ENCODE measurements at regions not wholly inside any gene's neighbourhood (a gene's known extent, or its start where the extent isn't known, plus 50 kb on each side); places are given as distances from the start of the nearest gene placed in this dataset.
"Not testable (repeated sequence)": the region's sequence is repeated elsewhere in the genome, so short reads cannot be mapped to it uniquely, and the experiment has no call there.

DNA sequence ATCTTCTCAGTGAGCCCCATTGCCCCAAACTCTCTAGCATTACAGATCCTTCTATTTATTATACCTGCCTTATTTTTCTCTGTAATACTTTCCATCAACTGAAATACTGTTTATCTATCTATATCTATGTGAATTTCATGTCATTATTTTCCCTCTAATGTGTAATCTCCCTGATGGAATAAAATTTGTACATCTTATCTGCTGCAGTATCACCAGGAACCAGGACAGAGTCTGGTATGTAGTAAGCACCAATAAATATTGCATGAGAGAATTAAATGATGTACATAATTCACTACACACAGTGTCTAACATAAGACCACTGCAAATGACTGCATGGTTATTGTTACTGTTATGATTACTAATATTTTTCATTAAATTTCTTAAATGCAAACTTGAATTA is 759.1 kb downstream of the PRELID2 start:
- DNase-seq = no peak

DNA sequence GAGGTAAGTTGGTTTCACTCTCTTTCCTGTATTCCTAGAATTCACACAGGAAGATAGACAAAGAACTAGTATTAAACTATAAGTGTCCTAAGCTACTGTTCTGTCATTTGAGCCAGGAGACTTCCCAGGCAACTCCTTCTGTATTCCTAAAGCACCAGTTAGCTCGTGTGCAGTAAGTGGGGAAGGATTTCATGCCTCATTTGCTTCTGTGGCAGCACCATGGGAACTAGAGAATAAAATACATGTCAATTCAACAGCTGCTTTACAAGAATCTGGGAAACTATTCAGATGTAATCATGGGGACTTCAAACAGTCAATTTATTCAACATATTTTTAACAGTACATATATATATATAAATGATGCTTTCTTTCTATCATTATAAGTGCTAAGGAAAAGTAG is 762.3 kb downstream of the PRELID2 start:
- no peak for DNase-seq

DNA sequence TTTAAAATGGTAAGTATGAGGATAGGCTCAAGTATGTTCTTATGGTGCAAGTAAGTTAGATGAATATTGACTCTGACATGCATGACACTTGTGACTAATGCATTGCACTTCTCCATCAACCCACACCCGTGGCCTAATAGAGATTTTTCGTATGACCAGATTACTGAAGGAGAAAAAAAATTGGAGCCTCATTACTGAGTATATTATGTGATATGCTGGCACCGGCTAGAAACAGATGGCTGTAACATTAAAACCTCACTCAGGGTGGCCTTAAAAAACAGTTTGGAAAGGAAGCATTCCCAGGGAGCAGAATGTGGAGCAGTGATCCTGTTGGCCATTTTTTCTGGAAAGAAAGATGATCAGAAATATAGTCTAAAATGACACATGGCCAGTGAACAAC is 766.4 kb downstream of the PRELID2 start:
- no peak for DNase-seq

DNA sequence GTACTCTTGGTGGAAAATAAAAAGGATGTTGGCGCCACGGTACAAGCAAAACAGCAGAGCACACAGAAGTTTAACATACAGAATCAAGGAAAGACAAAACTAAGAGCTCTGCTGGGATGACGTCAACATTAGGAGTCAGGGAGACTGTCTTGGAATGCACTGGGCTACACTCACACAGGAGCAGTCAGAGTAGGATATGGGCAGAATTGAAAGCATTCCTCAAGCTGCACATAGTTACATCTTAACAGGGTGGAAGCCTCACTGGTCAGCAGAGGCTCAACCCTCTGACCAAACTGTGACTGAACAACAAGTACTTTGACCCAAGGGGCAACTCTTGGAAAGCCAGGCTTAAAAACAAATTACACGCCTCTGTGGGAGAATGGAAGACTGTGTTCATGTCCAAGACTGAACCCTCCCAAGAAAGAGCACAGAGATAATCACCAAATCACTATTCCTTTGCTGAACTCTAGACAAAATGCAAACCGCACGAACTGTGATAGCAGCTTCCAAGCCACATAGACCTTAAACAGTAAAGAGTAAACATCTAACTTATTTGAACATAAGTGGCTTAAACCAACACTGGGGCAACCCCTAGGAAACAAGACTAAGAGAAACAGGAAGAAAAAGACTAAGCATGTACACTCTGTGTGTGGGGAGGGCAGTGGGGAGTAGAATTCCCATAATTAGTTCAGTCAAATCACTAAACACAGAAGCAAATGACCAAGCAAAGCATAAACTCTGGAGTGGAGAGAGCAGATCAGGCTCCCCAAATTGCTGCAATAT is 772.7 kb downstream of the PRELID2 start:
- DNase-seq = no peak

DNA sequence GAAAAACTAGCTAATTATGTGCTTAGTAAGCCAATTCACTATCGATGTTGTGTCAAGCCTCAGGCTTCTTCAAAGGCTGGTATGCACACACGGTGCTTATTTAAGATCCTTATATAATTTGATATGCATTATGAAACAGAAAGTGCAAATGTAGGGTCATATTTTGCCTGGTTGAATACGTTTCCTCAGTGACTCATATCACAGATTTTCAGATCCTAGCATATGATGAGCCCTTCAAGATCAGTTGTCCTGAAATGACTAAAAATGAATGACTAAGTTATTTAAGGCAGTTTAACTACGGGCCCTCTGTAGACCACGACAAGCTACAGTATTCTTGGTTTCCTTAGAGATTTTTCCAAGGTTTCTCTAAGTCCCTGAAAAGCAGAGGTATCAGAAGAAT is 778.3 kb downstream of the PRELID2 start:
- no peak for DNase-seq

DNA sequence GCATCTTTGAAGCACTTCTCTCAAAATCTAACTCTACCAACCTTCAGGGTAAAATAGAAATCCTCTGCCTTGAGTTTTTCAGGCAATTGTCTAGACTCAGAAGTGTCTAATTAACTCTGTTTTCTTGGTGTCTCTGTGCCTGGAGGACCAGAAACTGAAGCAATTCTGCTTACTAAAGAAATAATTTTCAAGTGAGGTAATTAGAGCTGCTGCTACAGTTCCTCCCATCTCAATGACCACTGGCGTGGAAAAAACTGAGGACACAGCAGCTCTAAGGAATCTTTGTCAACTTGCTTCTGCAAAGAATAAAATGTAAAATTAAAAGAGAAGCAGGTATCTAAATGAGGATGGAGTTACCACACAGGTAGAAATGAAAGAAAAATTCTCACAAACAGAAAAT is 785.0 kb downstream of the PRELID2 start:
- no peak for DNase-seq

DNA sequence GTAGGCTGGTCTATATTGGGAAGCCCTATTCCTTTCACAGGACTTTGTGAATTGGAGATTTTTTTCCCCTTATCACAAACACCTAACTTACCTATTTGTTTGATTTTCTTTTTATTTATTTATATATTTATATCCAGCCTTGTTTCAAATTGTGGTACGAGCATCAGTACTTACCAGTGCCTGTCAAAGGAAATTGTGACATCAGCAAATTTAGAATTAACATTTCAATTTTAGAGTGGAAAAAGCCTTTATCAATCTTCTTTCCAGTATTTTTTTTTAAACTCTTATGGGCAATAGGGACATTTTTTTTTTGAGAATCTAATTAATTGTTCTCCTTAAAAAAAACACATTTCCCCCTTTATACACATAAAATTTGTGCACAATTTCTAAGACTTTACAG is 790.2 kb downstream of the PRELID2 start:
- DNase-seq = no peak

DNA sequence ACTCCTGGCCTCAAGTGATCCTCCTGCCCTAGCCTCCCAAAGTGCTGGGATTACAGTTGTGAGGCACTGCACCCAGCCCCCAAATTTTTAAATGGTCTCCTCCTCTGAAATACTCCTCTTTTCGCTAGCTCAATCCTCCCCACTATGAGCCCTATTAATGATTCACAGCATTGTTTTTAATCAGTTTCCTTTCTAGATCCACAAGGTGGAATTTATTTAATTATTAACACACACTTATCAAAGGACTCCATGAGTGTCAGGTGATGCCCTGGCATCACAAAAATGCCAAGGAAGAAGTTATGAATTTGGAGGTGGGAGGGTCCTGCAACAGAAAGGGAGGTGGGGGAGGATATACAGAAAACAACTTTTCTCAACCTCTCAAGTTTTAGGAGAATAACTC is 806.5 kb downstream of the PRELID2 start:
- no peak for DNase-seq

DNA sequence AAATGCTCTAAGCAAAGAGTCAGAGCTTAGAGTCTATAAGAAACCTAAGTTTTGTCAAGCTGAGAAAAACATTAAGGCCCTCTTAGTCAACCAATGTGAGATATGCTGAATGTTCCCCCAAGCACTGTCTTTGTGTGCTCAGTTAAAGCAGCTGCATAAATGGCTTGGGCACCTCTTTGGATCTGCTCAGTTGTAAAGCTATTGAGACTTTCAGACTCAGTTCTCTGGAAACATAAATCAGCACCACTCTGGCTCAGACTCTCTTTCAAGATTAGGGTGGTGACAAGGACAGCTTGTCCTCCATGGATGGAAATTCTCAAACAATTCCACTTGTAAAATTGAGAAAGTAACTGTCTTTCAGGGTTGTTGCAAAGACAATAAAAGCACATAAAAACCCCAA is 807.9 kb downstream of the PRELID2 start:
- DNase-seq = no peak

DNA sequence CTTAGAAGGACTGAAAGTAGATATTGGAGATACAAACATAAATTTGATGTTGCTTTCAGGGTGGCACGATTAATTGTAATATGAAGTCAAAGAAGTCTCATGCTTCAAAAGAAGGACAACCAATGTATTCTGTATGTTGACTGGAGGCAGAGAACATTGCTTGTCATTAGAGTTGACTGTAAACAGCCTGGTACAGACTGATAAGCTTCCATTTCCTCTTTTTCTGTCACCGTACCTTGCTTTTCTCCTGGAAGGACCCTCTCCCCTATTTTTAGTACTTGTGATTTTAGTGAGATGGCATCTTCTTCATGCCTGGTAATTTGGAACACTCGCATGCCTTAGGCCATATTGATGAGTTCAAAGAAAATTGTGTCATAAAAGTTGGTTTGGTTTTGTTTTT is 809.4 kb downstream of the PRELID2 start:
- DNase-seq = no peak

DNA sequence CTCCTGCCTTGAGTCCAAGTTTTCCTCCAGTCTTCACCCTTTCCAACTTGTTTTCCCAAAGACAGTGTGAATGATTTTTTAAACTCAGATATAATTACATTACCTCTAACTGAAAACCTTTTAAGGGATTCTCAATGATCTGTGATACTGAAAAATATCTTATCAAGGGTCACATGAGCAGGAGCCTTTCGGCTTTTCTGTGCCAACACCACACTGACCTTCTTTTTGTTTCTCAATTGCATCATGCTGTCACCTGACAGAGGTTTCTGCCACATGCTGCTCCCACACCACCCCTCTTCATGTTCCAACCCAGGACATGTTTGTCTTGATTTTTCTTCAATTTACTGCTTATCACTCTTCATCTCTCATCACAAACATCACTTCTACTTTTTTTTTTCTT is 820.0 kb downstream of the PRELID2 start:
- DNase-seq = no peak

DNA sequence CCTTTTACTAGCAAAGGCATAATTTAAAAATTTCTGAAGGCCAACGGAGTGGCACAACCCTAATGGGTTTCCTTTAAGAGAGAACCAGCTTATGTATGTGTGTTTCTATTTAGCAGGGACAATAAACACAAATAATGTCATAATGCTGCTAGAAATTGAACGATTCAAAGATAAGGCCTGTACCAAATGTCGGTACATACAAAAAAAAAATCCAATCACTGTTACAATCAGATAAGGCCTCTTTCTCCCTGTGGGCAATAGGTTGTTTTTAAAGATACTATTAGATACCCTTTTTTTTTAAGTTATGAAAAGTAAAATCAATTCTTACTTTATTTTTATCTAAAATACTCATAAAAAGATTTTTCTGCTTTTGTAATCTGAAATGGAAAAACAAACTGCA is 821.0 kb downstream of the PRELID2 start:
- no peak for DNase-seq

DNA sequence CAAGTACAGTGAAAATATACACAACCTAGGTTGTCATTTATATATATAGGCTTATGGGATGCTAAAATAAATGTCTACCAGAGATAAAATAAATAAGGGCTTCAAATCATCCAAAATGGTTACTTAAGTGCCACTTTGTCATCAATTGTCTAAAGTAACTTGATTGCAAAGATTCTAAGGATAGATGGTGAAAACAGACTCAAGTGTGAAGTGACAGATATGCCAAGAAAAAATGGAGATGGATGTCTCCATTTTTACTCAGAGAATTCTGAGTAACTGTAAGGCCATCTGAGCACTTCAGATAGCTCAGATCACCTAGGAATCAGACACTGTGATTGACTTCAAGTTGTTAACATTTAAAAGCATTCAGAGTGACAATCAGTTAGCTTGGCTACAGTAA is 824.3 kb downstream of the PRELID2 start:
- no peak for DNase-seq

DNA sequence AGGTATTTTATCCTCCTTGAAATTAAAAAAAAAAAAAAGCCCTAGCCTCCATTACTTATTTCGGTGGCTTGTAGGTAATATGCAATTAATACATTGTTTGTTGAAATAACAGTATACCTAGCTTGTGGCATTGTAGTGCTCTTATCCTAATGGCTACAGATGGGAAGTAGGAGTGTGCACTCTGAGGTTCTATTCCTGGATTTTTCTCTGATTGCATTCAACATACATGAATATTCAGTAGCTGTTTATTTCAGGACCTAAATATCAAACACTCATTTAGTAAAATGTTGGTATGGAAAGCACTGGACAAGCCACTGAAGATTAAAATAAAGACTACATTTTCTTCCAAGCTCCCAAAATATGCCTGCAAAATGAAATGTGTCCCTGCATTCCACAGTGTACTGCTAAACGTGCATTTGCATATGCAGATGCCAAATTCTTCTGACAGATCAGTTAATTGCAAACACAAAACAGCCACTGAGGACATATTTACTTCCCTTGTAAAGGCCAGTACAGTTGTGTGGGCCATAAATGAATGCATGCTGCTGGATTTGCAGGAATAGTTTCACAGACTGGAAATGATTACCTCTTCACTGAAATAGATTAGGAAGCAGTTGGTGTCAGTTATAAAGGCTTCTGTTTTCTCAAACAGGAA is 826.1 kb downstream of the PRELID2 start:
- peak; percentile 1 for DNase-seq

DNA sequence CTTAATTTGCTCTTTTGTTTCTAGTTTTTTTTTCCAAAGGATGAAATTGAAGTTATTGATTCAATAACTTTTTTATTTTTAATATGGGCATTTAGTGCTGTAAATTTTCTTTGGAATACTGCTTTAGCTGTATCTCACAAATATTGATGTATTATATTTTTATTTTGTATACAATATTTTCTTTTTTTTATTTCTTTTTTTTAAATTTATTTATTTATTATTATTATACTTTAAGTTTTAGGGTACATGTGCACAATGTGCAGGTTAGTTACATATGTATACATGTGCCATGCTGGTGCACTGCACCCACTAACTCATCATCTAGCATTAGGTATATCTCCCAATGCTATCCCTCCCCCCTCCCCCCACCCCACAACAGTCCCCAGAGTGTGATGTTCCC is 823.7 kb downstream of the KCTD16 start:
- not testable (repeated sequence) for DNase-seq

DNA sequence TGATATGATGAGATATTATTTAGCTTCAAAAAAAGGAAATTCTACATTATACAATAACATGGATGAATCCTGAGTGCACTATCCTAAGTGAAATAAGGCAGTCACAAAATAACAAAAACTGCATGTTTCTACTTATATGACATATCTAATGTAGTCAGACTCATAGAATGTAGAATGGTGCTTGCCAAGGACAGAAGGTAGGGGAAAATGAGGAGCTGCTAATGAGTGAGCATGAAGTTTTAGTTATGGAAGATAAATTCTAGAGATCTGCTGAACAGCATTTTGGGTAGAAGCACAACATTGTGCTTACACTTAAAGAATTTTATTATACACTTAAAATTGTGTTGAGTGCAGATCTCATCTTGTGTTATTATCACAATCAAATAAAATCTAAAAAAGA is 812.4 kb downstream of the KCTD16 start:
- DNase-seq = no peak

DNA sequence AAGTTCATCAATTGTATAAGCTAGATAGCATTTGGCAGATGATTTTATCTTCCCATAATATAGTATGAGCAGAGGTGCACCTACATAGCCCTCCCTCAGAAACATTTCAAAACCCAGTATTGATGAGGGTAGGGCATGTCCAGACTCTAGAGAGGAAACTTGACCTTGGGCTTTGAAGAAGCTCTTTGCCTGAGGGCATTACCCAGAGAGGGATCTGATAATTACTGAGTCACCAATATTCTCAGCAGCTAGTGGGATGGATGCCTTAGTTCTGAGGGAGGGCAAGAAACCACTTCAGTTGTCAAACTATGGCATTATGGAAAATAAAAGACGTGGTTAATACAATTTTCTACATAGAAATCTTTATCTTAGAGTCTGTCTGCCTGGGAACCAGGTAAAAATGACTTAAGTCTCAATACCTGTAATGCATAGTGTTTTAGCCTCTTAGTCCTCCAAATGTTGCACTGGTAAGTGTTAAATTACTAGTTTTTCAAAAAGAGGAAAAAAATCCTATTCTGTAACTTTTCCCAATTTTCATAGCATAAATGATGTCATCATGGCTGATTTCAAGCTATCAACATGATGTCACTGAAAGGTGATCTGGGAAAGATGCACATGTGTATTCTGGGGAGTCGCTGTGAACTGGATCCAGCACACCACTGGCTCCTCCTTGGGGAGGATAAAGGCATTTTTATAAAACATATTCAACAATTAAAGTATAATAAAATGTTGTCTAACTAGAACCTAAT is 809.0 kb downstream of the KCTD16 start:
- no peak for DNase-seq

DNA sequence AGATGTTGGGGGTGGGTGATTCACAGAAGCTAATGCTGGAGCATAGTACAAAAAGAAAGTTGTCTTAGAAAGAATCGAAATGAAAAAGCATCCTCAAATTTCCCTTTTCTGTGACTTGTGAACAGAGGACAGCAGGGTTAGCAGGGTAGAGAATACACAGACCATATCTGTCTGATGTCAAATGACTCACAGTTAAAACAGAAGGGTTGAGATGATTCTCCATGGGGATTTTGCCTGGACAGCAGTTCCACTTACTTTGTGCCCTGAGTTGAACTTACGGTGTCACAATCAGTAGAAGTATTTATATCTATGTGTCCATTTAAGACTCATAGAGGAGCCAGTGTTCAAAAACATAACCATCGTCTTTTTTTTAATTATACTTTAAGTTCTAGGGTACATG is 801.6 kb downstream of the KCTD16 start:
- no peak for DNase-seq

DNA sequence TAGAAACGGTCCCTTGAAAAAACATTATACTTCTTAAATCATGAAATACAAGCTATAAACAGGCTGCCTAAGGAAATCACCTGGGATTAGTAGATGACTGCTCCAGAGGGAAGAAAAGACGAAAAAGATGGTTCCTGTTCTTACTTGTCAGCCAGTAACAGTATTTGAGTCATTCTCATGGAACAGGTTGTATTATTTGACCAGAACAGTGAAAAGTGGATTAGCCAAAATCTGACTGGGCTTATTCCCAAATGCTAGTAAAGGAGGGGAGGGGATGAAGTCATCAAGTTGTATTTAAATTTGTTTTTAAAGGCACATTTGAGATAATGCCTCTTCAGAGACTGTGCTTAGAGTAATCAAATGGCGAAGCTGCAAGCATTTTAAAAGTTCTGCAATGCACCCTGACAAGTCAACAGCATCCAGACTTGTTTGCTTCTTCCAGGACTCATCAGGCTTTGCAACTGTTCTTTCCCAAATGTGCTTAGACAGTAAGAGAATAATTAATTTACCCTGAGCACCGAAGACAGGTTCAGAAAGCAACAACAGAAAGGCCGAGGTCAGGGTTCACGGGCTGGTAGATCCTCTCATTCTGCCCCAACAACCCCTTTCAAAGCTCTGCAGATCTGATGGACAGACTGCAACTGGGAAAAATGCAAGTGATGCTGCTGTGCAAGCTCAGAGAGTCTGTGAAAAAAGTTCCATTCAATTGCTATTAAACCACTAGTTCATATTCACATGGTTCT is 800.6 kb downstream of the KCTD16 start:
- DNase-seq = no peak

DNA sequence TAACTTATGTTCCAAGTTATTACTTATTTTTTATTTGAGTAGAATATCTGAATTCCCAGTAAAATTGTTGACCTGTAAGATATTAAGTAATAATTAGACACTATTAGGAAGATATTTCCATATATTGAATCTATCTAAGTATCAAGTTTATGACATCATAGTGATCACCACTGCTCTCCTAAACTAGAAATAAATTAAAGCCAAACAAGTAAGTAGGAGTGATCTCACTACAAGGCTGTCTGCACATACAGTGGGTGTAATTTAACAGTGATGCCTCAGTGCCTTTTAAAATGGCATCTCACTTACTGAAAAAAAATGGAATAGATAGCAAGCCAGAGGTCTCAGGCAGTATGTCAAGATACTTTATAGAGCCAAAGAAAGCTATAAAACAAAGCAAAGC is 789.6 kb downstream of the KCTD16 start:
- DNase-seq = no peak

DNA sequence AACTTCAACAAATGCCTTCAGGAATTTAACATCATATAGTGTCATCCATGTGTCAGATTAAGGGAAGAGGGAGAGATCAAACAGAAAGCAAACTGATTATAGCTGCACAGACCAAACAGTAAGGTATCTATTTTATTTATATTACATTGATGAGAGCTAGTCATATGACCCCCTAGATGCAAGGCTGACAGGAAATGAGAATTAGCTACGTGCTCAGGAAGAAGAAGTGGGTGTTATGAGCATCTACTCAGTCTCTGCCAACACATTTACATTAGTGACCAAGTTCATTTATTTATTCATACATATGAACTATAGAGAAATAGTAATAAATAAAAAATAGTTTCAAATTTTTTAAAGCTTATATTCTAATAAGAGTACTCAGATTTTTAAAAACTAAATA is 787.3 kb downstream of the KCTD16 start:
- DNase-seq = no peak

DNA sequence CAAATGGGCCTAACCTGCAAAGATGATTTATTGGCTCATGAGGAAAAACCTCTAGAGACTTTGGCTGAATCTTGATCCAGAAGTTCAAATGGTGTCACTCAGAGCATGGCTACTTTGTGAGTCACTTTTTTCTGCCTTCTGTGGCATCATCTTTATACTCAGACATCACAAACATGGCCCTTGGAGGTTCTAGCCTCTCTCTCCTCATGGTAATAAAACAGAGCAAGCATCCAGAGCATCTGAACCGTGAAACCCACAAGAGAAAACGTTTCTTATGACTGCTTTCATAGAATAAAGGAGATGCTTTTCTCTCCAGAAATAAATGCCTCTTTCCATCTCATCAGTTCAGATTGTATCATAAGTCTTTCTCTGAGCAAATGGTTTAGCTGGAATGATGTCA is 780.3 kb downstream of the KCTD16 start:
- DNase-seq = no peak

DNA sequence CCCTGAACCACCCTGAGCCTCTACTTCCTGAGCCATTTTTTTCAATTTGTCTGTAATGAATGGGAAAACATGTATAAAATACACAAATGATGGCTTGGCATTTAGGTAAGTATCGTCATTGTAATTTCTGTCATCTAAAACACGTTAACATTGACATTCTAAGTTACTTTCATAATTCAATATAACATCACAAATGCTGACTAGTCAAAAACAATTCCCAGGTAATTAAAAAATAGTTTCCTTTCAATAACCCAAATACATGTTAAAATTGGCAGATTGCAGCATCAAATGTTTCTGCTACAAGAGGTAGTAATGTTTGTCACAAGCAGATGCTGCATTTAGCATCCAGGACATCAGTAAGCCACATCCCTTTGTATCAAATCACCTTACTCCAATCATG is 776.4 kb downstream of the KCTD16 start:
- DNase-seq = no peak

All from occipital lobe (tissue), 1 donor.